ENCODE measurements at regions not wholly inside any gene's neighbourhood (a gene's known extent, or its start where the extent isn't known, plus 50 kb on each side); places are given as distances from the start of the nearest gene placed in this dataset.

- H3K4me1 Mint-ChIP-seq (ENCODE audit: low read depth, unreplicated experiment), result no peaks in the 10 kb centered on the region
- no peaks in the 10 kb centered on the region for H3K9me3 Mint-ChIP-seq (ENCODE audit: unreplicated experiment)
- H3K4me3 Mint-ChIP-seq (ENCODE audit: unreplicated experiment), result no peak overlapping the region
- TF ChIP-seq, protein P1, sequence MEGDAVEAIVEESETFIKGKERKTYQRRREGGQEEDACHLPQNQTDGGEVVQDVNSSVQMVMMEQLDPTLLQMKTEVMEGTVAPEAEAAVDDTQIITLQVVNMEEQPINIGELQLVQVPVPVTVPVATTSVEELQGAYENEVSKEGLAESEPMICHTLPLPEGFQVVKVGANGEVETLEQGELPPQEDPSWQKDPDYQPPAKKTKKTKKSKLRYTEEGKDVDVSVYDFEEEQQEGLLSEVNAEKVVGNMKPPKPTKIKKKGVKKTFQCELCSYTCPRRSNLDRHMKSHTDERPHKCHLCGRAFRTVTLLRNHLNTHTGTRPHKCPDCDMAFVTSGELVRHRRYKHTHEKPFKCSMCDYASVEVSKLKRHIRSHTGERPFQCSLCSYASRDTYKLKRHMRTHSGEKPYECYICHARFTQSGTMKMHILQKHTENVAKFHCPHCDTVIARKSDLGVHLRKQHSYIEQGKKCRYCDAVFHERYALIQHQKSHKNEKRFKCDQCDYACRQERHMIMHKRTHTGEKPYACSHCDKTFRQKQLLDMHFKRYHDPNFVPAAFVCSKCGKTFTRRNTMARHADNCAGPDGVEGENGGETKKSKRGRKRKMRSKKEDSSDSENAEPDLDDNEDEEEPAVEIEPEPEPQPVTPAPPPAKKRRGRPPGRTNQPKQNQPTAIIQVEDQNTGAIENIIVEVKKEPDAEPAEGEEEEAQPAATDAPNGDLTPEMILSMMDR (IDR thresholded peaks at IDR 0.05; ENCODE audit: partially characterized antibody, unreplicated experiment), result no peak
- no peaks in the 10 kb centered on the region for H3K36me3 Mint-ChIP-seq (ENCODE audit: unreplicated experiment)
- no peak overlapping the region for H3K27ac Mint-ChIP-seq (ENCODE audit: unreplicated experiment)
- no peaks in the 10 kb centered on the region for H3K27me3 Mint-ChIP-seq (ENCODE audit: unreplicated experiment)
- no peak for DNase-seq
Measured at GRCh38 chr4:170591076-170591475, 501.3 kb upstream of the AADAT start.

DNA sequence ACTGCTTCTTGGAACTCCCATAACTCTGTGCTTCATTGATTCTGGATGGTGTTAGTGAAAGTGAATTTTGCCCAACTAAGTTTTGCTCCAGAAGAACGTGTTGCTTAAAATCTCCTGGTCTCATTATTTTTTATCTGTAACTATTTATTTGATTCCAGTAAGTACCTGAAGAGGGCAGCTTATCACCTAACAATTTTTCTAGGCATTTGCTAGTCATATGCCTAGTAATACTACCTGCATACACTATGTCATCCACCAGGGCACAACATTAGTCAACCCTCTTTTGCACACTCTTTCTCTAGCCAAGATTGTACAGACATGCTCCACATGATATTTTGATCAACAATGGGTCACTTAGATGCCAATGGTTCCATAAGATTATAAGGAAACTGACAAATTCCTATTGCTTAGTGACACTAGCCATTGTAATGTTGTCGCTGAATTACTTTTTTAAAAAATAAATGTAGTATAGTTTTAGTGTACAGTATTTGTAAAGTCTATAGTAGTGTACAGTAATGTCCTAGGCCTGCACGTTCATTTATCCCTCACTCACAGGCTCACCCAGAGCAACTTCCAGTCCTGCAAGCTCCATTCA lies 499.9 kb upstream of the AADAT start:
- TF ChIP-seq, protein P1 (IDR thresholded peaks at IDR 0.05; ENCODE audit: partially characterized antibody, unreplicated experiment), result peak; percentile 67
- H3K36me3 Mint-ChIP-seq (ENCODE audit: unreplicated experiment), result no peaks in the 10 kb centered on the region
- no peaks in the 10 kb centered on the region for H3K9me3 Mint-ChIP-seq (ENCODE audit: unreplicated experiment)
- no peak for DNase-seq
- no peaks in the 10 kb centered on the region for H3K4me1 Mint-ChIP-seq (ENCODE audit: low read depth, unreplicated experiment)
- H3K4me3 Mint-ChIP-seq (ENCODE audit: unreplicated experiment), result no peak overlapping the region
- no peak overlapping the region for H3K27ac Mint-ChIP-seq (ENCODE audit: unreplicated experiment)
- no peaks in the 10 kb centered on the region for H3K27me3 Mint-ChIP-seq (ENCODE audit: unreplicated experiment)

DNA sequence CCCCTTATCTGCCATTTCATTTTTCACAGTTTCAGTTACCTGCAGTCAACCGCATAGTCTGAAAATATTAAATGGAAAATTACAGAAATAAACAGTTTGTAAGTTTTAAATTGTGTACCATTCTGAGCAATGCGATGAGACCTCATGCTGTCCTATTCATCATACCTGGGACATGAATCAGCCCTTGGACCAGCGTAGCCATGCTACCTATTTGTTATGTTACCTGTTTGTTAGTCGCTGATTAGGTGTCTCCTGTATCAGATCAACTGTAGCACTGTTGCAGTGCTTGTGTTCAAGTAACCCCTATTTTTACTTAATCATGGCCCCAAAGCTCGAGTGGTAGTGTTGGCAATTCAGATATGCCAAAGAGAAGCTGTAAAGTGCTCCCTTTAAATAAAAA lies 492.2 kb upstream of the AADAT start:
- DNase-seq, result no peak
- Mint-ChIP-seq H3K36me3 (ENCODE audit: unreplicated experiment) (peaks cover 10% of the 10 kb centered on the region), H3K4me1 (ENCODE audit: low read depth, unreplicated experiment) (no peaks in the 10 kb centered on the region), H3K9me3 (ENCODE audit: unreplicated experiment) (no peaks in the 10 kb centered on the region), H3K27ac (ENCODE audit: unreplicated experiment) (no peak overlapping the region), H3K4me3 (ENCODE audit: unreplicated experiment) (no peak overlapping the region), H3K27me3 (ENCODE audit: unreplicated experiment) (no peaks in the 10 kb centered on the region)
- TF ChIP-seq, protein P1 (IDR thresholded peaks at IDR 0.05; ENCODE audit: partially characterized antibody, unreplicated experiment), result no peak

GRCh38 chr4:170581322-170581721 lies 491.6 kb upstream of the AADAT start:
- H3K4me1 Mint-ChIP-seq (ENCODE audit: low read depth, unreplicated experiment), result no peaks in the 10 kb centered on the region
- H3K27me3 Mint-ChIP-seq (ENCODE audit: unreplicated experiment), result no peaks in the 10 kb centered on the region
- DNase-seq, result no peak
- H3K36me3 Mint-ChIP-seq (ENCODE audit: unreplicated experiment), result peaks cover 10% of the 10 kb centered on the region
- TF ChIP-seq, protein P1 (IDR thresholded peaks at IDR 0.05; ENCODE audit: partially characterized antibody, unreplicated experiment), result no peak
- H3K27ac Mint-ChIP-seq (ENCODE audit: unreplicated experiment), result no peak overlapping the region
- H3K9me3 Mint-ChIP-seq (ENCODE audit: unreplicated experiment), result no peaks in the 10 kb centered on the region
- no peak overlapping the region for H3K4me3 Mint-ChIP-seq (ENCODE audit: unreplicated experiment)

GRCh38 chr4:170580651-170581050 lies 490.9 kb upstream of the AADAT start:
- TF ChIP-seq, protein P1 (IDR thresholded peaks at IDR 0.05; ENCODE audit: partially characterized antibody, unreplicated experiment), result peak; percentile 40
- H3K27me3 Mint-ChIP-seq (ENCODE audit: unreplicated experiment), result no peaks in the 10 kb centered on the region
- peaks cover 10% of the 10 kb centered on the region for H3K36me3 Mint-ChIP-seq (ENCODE audit: unreplicated experiment)
- DNase-seq, result no peak
- no peak overlapping the region for H3K4me3 Mint-ChIP-seq (ENCODE audit: unreplicated experiment)
- no peaks in the 10 kb centered on the region for H3K9me3 Mint-ChIP-seq (ENCODE audit: unreplicated experiment)
- no peak overlapping the region for H3K27ac Mint-ChIP-seq (ENCODE audit: unreplicated experiment)
- no peaks in the 10 kb centered on the region for H3K4me1 Mint-ChIP-seq (ENCODE audit: low read depth, unreplicated experiment)
